Mammary epithelial cell (primary cell): ENCODE measurements at regions not wholly inside any gene's neighbourhood (a gene's known extent, or its start where the extent isn't known, plus 50 kb on each side); places are given as distances from the start of the nearest gene placed in this dataset.

Experiments used
- EZH2 ChIP-seq: IDR thresholded peaks from 2 replicates; pipeline ENCODE4 v1.6.1; 2012; ENCODE audit warnings: low read length, inconsistent platforms, borderline replicate concordance
- TF ChIP-seq, protein P1 (sequence below), 2 donors: IDR thresholded peaks in 1 of 2; conservative IDR thresholded peaks in 1 of 2; 2 replicates each; pipeline ENCODE4 v1.5.1; 2011 to 2012; ENCODE audit warnings: inconsistent platforms in 2 of 2, low read length in 2 of 2, mild to moderate bottlenecking in 2 of 2, control low read depth in 1 of 2, low read depth in 1 of 2; ENCODE audit not compliant: insufficient read depth in 1 of 2; ENCODE audit errors: extremely low read depth in 1 of 2

- TF ChIP-seq, protein P1, sequence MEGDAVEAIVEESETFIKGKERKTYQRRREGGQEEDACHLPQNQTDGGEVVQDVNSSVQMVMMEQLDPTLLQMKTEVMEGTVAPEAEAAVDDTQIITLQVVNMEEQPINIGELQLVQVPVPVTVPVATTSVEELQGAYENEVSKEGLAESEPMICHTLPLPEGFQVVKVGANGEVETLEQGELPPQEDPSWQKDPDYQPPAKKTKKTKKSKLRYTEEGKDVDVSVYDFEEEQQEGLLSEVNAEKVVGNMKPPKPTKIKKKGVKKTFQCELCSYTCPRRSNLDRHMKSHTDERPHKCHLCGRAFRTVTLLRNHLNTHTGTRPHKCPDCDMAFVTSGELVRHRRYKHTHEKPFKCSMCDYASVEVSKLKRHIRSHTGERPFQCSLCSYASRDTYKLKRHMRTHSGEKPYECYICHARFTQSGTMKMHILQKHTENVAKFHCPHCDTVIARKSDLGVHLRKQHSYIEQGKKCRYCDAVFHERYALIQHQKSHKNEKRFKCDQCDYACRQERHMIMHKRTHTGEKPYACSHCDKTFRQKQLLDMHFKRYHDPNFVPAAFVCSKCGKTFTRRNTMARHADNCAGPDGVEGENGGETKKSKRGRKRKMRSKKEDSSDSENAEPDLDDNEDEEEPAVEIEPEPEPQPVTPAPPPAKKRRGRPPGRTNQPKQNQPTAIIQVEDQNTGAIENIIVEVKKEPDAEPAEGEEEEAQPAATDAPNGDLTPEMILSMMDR (conservative IDR thresholded peaks at IDR 0.05 in 1 of 2, IDR thresholded peaks at IDR 0.05 in 1 of 2; ENCODE audit: extremely low read depth in 1 of 2, insufficient read depth in 1 of 2, low read depth in 1 of 2, low read length in 2 of 2) = no peak
- TF ChIP-seq EZH2 = no peak
These were observed 201.7 kb upstream of the PLXNC1 start for GRCh38 chr12:93946542-93947150.
